Thyroid gland (tissue), 4 donors: ENCODE measurements at regions not wholly inside any gene's neighbourhood (a gene's known extent, or its start where the extent isn't known, plus 50 kb on each side); places are given as distances from the start of the nearest gene placed in this dataset.

Source experiments
- DNase-seq, 2 donors: peaks; one replicate each; pipeline ENCODE4 v3.0.0-alpha.2; 2019
- H3K27ac ChIP-seq, 3 donors: fragments of 200-600 bp; sonication (generic); 1 replicate in 2 of 3; 2 replicates in 1 of 3; pipeline ENCODE4 v1.5.1; 2016 to 2019; ENCODE audit warnings: mild to moderate bottlenecking in 1 of 3, moderate library complexity in 1 of 3
- H3K27me3 ChIP-seq: fragments of 200-600 bp; sonication (generic); one replicate; pipeline ENCODE4 v1.5.1; 2019
- H3K36me3 ChIP-seq, 2 donors: fragments of 200-600 bp; sonication (generic); one replicate each; pipeline ENCODE4 v1.5.1; 2016 to 2019
- H3K4me1 ChIP-seq, 2 donors: fragments of 200-600 bp; sonication (generic); one replicate each; pipeline ENCODE4 v1.5.1; 2017 to 2019
- H3K4me3 ChIP-seq, 3 donors: fragments of 200-600 bp; sonication (generic); replicated peaks in 1 of 3; 1 replicate in 2 of 3; 2 replicates in 1 of 3; pipeline ENCODE4 v1.5.1; 2016; ENCODE audit warnings: mild to moderate bottlenecking in 1 of 3
- H3K9me3 ChIP-seq: fragments of 200-600 bp; sonication (generic); one replicate; pipeline ENCODE4 v1.5.1; 2017
- CTCF ChIP-seq, 6 experiments: fragments of 200-600 bp in 3 of 6; fragments of 450-650 bp in 3 of 6; sonication (generic) in 3 of 6; IDR thresholded peaks; one replicate each; pipeline ENCODE4 v1.5.1; 2016 to 2019; ENCODE audit warnings: antibody characterized with exemption in 6 of 6, mild to moderate bottlenecking in 2 of 6, inconsistent platforms in 1 of 6, moderate library complexity in 1 of 6
- POLR2A ChIP-seq, 2 donors: fragments of 450-650 bp; IDR thresholded peaks; one replicate each; pipeline ENCODE4 v1.6.1; 2017; ENCODE audit warnings: antibody characterized with exemption in 2 of 2, mild to moderate bottlenecking in 2 of 2, moderate library complexity in 1 of 2
- WGBS, 2 donors: methylation state at CpG; one replicate each; pipeline ENCODE4 v1.1.5; 2017; 5-methylcytosine and 5-hydroxymethylcytosine counted together
- intact Hi-C: fragments of 100-400 bp; cut with DNase I; formaldehyde crosslinking; loops from one replicate; pipeline ENCODE4 v1.15.1; 2023

DNA sequence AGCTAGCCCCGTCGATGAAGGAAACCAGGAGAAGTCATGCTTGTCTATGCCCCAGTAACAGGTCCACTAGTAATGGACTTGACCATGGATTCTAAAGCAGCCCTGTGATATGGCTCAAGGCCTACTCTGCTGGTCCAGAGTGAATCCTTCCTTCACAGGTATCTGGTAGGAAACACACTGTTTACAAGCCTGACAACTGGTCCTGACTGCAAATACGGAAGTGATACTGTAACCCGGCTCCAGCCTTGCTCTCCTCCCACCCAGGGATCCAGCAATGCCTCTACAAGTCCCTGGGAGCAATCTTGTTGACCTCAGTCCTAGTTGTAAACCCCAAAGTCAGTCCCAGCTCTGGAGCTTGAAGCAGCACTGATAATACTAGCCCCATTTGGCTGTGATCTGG is 239.2 kb upstream of the GRID2 start:
- no peak for TF ChIP-seq CTCF (IDR thresholded peaks at IDR 0.05)
- TF ChIP-seq POLR2A (IDR thresholded peaks at IDR 0.05) = no peak
- intact Hi-C loops = no loop called here
- Histone ChIP-seq H3K4me1 (no peaks in the 10 kb centered on the region), H3K27ac (no peak overlapping the region), H3K9me3 (no peaks in the 10 kb centered on the region), H3K4me3 (no peak overlapping the region), H3K27me3 (no peaks in the 10 kb centered on the region), H3K36me3 (no peaks in the 10 kb centered on the region)
- no peak for DNase-seq
- 71 to 92% methylated on average over 2 of the region's 4 CpGs for WGBS, 2 donors

- no peaks in the 10 kb centered on the region for H3K27me3 ChIP-seq
- no peak overlapping the region for H3K4me3 ChIP-seq
- DNase-seq = no peak
- TF ChIP-seq CTCF (IDR thresholded peaks at IDR 0.05) (no peak), POLR2A (IDR thresholded peaks at IDR 0.05) (no peak)
- no peaks in the 10 kb centered on the region for H3K36me3 ChIP-seq
- intact Hi-C loops = no loop called here
- no peak overlapping the region for H3K27ac ChIP-seq
- H3K4me1 ChIP-seq = no peaks in the 10 kb centered on the region
- no peaks in the 10 kb centered on the region for H3K9me3 ChIP-seq
These were observed 237.3 kb upstream of the GRID2 start for GRCh38 chr4:92066485-92066884.

GRCh38 chr4:92071587-92071986 is 232.2 kb upstream of the GRID2 start:
- intact Hi-C loops = no loop called here
- H3K4me3 ChIP-seq = no peak overlapping the region
- H3K36me3 ChIP-seq = no peaks in the 10 kb centered on the region
- H3K4me1 ChIP-seq = no peaks in the 10 kb centered on the region
- H3K9me3 ChIP-seq = no peaks in the 10 kb centered on the region
- H3K27ac ChIP-seq = no peak overlapping the region
- WGBS, 2 donors = 100% methylated on average over 1 of the region's 1 CpG
- no peaks in the 10 kb centered on the region for H3K27me3 ChIP-seq
- TF ChIP-seq POLR2A (IDR thresholded peaks at IDR 0.05) (no peak), CTCF (IDR thresholded peaks at IDR 0.05) (no peak)
- no peak for DNase-seq

DNA sequence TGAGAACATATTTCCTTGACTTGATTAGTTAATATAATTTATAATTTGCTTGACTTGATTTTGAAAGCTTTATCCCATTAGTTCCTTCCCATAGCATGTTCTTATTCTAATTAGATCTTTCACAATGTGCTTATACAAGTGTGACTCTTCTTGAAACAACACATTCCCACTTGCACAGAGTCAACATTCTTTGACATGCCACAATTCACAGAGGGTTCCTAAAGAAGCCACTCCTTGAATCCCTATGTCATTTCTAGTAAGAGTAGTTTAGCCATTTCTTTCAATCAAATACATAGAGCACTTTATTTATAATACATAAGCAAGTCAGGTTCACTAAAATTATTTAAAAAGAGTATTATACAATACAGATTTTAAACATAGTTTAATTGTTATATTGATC is 228.9 kb upstream of the GRID2 start:
- TF ChIP-seq POLR2A (IDR thresholded peaks at IDR 0.05) (no peak), CTCF (IDR thresholded peaks at IDR 0.05) (no peak)
- no peaks in the 10 kb centered on the region for H3K36me3 ChIP-seq
- no peaks in the 10 kb centered on the region for H3K27me3 ChIP-seq
- H3K27ac ChIP-seq = no peak overlapping the region
- intact Hi-C loops = no loop called here
- no peaks in the 10 kb centered on the region for H3K4me1 ChIP-seq
- H3K9me3 ChIP-seq = no peaks in the 10 kb centered on the region
- DNase-seq = no peak
- no peak overlapping the region for H3K4me3 ChIP-seq

- no peak overlapping the region for H3K27ac ChIP-seq
- no peak for DNase-seq
- TF ChIP-seq CTCF (IDR thresholded peaks at IDR 0.05) (no peak), POLR2A (IDR thresholded peaks at IDR 0.05) (no peak)
- no peaks in the 10 kb centered on the region for H3K9me3 ChIP-seq
- no peaks in the 10 kb centered on the region for H3K27me3 ChIP-seq
- H3K36me3 ChIP-seq = no peaks in the 10 kb centered on the region
- 93 to 97% methylated on average over 7 of the region's 7 CpGs for WGBS, 2 donors
- H3K4me3 ChIP-seq = no peak overlapping the region
- intact Hi-C loops = no loop called here
- H3K4me1 ChIP-seq = no peaks in the 10 kb centered on the region
These were observed 212.9 kb upstream of the GRID2 start for GRCh38 chr4:92090887-92091286.
